ENCODE measurements at regions not wholly inside any gene's neighbourhood (a gene's known extent, or its start where the extent isn't known, plus 50 kb on each side); places are given as distances from the start of the nearest gene placed in this dataset.
"Not testable (repeated sequence)": the region's sequence is repeated elsewhere in the genome, so short reads cannot be mapped to it uniquely, and the experiment has no call there.

DNA sequence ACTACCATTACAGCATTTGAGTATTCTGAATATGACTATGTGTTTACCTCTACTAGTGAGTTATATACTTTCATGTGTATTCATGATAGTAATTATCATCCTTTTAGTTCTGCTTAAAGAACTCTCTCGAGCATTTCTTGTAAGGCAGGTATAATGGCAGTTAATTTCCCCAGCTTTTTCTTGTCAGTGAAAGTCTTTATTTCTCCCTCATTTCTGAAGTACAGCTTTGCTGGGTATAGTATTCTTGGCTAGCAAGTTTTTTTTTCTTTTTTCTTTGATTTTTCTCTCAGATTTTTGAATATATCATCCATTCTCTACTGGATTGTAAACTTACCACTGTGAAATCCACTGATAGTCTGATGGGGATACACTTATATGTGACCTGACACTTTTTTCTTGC is 165.9 kb upstream of the ARHGAP5 start:
- DNase-seq: no peak
- Histone ChIP-seq H3K27ac (ENCODE audit: insufficient read depth, low read length, poor library complexity, severe bottlenecking) (no peak overlapping the region), H3K36me3 (ENCODE audit: control insufficient read depth, insufficient read depth, low read length) (no peaks in the 10 kb centered on the region), H3K4me1 (ENCODE audit: control insufficient read depth, insufficient read depth, low read length, poor library complexity, severe bottlenecking) (no peaks in the 10 kb centered on the region), H3K4me3 (ENCODE audit: insufficient read depth, low read depth, low read length, poor library complexity, severe bottlenecking) (no peak overlapping the region), H3K27me3 (replicated peaks; ENCODE audit: control insufficient read depth, insufficient read depth, low read length, poor library complexity, severe bottlenecking) (no peaks in the 10 kb centered on the region), H3K9me3 (ENCODE audit: control insufficient read depth, low read length) (peaks cover 8% of the 10 kb centered on the region)

DNA sequence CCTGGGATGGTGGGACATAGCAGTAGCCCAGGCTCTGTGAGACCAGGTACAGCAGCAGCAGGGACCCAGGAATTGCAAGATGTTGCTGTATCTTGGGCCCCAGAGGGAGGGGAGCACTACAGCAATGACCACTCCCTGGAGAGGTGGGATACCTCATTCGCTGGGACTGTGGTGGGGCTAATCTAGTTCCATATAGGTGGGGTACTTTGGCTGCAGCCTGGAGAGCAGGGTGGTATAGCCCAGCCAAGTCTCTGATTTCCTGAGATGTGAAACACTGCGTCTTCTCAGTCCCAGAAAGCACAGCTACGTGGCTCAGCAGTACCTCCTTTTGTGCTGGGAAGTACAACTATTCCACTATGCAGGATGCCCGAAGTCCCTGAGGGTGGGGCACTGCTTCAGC is 163.7 kb upstream of the ARHGAP5 start:
- no peaks in the 10 kb centered on the region for H3K27me3 ChIP-seq (replicated peaks; ENCODE audit: control insufficient read depth, insufficient read depth, low read length, poor library complexity, severe bottlenecking)
- no peaks in the 10 kb centered on the region for H3K4me1 ChIP-seq (ENCODE audit: control insufficient read depth, insufficient read depth, low read length, poor library complexity, severe bottlenecking)
- H3K9me3 ChIP-seq (ENCODE audit: control insufficient read depth, low read length): peaks cover 8% of the 10 kb centered on the region
- DNase-seq: no peak
- H3K27ac ChIP-seq (ENCODE audit: insufficient read depth, low read length, poor library complexity, severe bottlenecking): no peak overlapping the region
- H3K4me3 ChIP-seq (ENCODE audit: insufficient read depth, low read depth, low read length, poor library complexity, severe bottlenecking): no peak overlapping the region
- H3K36me3 ChIP-seq (ENCODE audit: control insufficient read depth, insufficient read depth, low read length): no peaks in the 10 kb centered on the region

DNA sequence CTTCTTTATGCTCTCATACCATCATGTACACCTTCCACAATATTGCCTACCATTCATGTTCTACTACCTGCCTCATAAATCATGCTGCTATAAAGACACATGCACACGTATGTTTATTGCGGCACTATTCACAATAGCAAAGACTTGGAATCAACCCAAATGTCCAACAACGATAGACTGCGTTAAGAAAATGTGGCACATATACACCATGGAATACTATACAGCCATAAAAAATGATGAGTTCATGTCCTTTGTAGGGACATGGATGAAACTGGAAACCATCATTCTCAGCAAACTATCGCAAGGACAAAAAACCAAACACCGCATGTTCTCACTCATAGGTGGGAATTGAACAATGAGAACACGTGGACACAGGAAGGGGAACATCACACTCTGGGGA is 158.8 kb upstream of the ARHGAP5 start:
- DNase-seq: not testable (repeated sequence)

DNA sequence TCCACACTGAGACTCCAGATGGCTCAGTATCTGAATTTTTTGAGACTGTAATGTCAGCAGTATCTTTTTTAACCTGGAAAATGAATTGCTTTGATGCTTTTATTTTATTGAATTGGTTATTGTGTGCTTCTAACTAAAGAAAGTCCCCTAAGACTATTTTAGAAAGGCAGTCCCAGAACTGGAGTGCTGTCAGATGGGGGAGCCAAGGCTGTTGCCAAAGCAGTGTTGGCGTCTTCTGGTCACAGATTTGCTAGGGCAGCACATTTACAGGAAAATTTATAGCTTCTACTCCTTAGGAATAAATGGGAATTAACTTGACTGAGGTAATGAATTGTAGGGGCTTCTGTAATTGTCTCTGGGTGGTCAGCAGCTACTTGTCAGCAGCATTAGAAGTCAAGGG is 157.1 kb upstream of the ARHGAP5 start:
- H3K4me3 ChIP-seq (ENCODE audit: insufficient read depth, low read depth, low read length, poor library complexity, severe bottlenecking): no peak overlapping the region
- no peak overlapping the region for H3K27ac ChIP-seq (ENCODE audit: insufficient read depth, low read length, poor library complexity, severe bottlenecking)
- H3K9me3 ChIP-seq (ENCODE audit: control insufficient read depth, low read length): no peaks in the 10 kb centered on the region
- H3K27me3 ChIP-seq (replicated peaks; ENCODE audit: control insufficient read depth, insufficient read depth, low read length, poor library complexity, severe bottlenecking): no peaks in the 10 kb centered on the region
- no peaks in the 10 kb centered on the region for H3K4me1 ChIP-seq (ENCODE audit: control insufficient read depth, insufficient read depth, low read length, poor library complexity, severe bottlenecking)
- H3K36me3 ChIP-seq (ENCODE audit: control insufficient read depth, insufficient read depth, low read length): no peaks in the 10 kb centered on the region
- DNase-seq: no peak

More for the DNA sequence above, 158.8 kb upstream of the ARHGAP5 start:
- H3K4me3 ChIP-seq (ENCODE audit: insufficient read depth, low read depth, low read length, poor library complexity, severe bottlenecking); H3K4me1 ChIP-seq (ENCODE audit: control insufficient read depth, insufficient read depth, low read length, poor library complexity, severe bottlenecking); H3K27ac ChIP-seq (ENCODE audit: insufficient read depth, low read length, poor library complexity, severe bottlenecking); H3K36me3 ChIP-seq (ENCODE audit: control insufficient read depth, insufficient read depth, low read length); H3K27me3 ChIP-seq (replicated peaks; ENCODE audit: control insufficient read depth, insufficient read depth, low read length, poor library complexity, severe bottlenecking); H3K9me3 ChIP-seq (ENCODE audit: control insufficient read depth, low read length): not testable (repeated sequence)

DNA sequence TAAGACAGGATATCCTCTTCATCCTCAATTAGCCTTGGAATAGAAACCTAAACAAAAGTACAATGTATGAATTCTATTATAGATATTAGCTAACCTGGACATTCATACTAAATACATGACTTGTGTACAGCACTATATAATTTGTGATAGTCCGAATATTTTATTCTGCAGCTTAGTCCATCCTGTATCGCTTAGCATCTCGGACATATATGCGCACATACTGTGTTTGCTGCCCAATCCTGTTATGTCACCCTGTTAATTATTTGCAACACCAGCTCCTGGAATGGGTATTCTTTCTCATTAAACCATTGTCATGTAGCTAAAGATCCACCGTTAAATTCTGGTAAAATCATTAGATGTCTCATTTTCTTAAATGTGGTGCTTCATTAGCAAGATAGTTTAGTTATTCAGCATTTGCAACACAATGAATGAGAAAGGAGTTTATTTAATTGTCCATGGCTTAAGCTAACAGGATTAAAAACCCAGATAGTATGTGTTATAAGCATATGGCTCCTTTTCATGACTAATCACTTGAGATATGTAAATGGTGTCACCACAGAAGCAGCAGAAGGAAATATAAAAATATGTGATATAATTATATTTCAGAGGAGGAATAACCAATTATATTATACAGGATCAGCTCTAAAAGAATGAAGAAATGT is 156.0 kb upstream of the ARHGAP5 start:
- Histone ChIP-seq H3K36me3 (ENCODE audit: control insufficient read depth, insufficient read depth, low read length) (no peaks in the 10 kb centered on the region), H3K4me3 (ENCODE audit: insufficient read depth, low read depth, low read length, poor library complexity, severe bottlenecking) (no peak overlapping the region), H3K27ac (ENCODE audit: insufficient read depth, low read length, poor library complexity, severe bottlenecking) (no peak overlapping the region), H3K9me3 (ENCODE audit: control insufficient read depth, low read length) (no peaks in the 10 kb centered on the region), H3K4me1 (ENCODE audit: control insufficient read depth, insufficient read depth, low read length, poor library complexity, severe bottlenecking) (no peaks in the 10 kb centered on the region), H3K27me3 (replicated peaks; ENCODE audit: control insufficient read depth, insufficient read depth, low read length, poor library complexity, severe bottlenecking) (no peaks in the 10 kb centered on the region)
- DNase-seq: no peak

GRCh38 chr14:31921721-31922120 is 155.4 kb upstream of the ARHGAP5 start:
- Histone ChIP-seq H3K9me3 (ENCODE audit: control insufficient read depth, low read length) (no peaks in the 10 kb centered on the region), H3K27ac (ENCODE audit: insufficient read depth, low read length, poor library complexity, severe bottlenecking) (no peak overlapping the region), H3K27me3 (replicated peaks; ENCODE audit: control insufficient read depth, insufficient read depth, low read length, poor library complexity, severe bottlenecking) (no peaks in the 10 kb centered on the region), H3K36me3 (ENCODE audit: control insufficient read depth, insufficient read depth, low read length) (no peaks in the 10 kb centered on the region), H3K4me1 (ENCODE audit: control insufficient read depth, insufficient read depth, low read length, poor library complexity, severe bottlenecking) (no peaks in the 10 kb centered on the region), H3K4me3 (ENCODE audit: insufficient read depth, low read depth, low read length, poor library complexity, severe bottlenecking) (no peak overlapping the region)
- DNase-seq: no peak

DNA sequence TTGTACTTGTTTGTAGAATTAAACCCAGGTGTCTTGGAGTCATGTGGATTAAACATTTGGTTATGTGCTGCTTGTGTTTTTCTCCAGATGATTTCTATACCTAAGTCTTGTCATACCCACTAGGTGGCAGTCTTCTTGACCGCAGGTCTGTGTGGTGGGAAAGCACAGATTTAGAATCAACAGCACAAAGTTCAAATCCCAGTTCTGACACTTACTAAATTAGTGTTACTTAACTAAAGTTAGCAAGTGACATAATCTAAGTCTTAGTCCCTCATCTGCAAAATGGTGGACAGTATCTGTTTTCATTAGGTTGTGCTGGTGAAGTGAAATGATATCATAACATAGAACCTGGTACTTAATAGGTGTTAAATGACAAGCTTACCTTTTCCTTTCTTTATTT is 151.0 kb upstream of the ARHGAP5 start:
- no peak overlapping the region for H3K4me3 ChIP-seq (ENCODE audit: insufficient read depth, low read depth, low read length, poor library complexity, severe bottlenecking)
- no peaks in the 10 kb centered on the region for H3K36me3 ChIP-seq (ENCODE audit: control insufficient read depth, insufficient read depth, low read length)
- no peak overlapping the region for H3K27ac ChIP-seq (ENCODE audit: insufficient read depth, low read length, poor library complexity, severe bottlenecking)
- H3K9me3 ChIP-seq (ENCODE audit: control insufficient read depth, low read length): no peaks in the 10 kb centered on the region
- H3K27me3 ChIP-seq (replicated peaks; ENCODE audit: control insufficient read depth, insufficient read depth, low read length, poor library complexity, severe bottlenecking): no peaks in the 10 kb centered on the region
- no peaks in the 10 kb centered on the region for H3K4me1 ChIP-seq (ENCODE audit: control insufficient read depth, insufficient read depth, low read length, poor library complexity, severe bottlenecking)
- peak in 1 of 3 donors; percentile 8 for DNase-seq

GRCh38 chr14:31926652-31927347 is 150.3 kb upstream of the ARHGAP5 start:
- Histone ChIP-seq H3K27me3 (replicated peaks; ENCODE audit: control insufficient read depth, insufficient read depth, low read length, poor library complexity, severe bottlenecking) (no peaks in the 10 kb centered on the region), H3K36me3 (ENCODE audit: control insufficient read depth, insufficient read depth, low read length) (no peaks in the 10 kb centered on the region), H3K4me3 (ENCODE audit: insufficient read depth, low read depth, low read length, poor library complexity, severe bottlenecking) (no peak overlapping the region), H3K4me1 (ENCODE audit: control insufficient read depth, insufficient read depth, low read length, poor library complexity, severe bottlenecking) (no peaks in the 10 kb centered on the region), H3K27ac (ENCODE audit: insufficient read depth, low read length, poor library complexity, severe bottlenecking) (no peak overlapping the region), H3K9me3 (ENCODE audit: control insufficient read depth, low read length) (no peaks in the 10 kb centered on the region)
- DNase-seq: no peak

GRCh38 chr14:31927348-31927832 is 149.7 kb upstream of the ARHGAP5 start:
- Histone ChIP-seq H3K27me3 (replicated peaks; ENCODE audit: control insufficient read depth, insufficient read depth, low read length, poor library complexity, severe bottlenecking) (no peaks in the 10 kb centered on the region), H3K4me3 (ENCODE audit: insufficient read depth, low read depth, low read length, poor library complexity, severe bottlenecking) (no peak overlapping the region), H3K36me3 (ENCODE audit: control insufficient read depth, insufficient read depth, low read length) (no peaks in the 10 kb centered on the region), H3K4me1 (ENCODE audit: control insufficient read depth, insufficient read depth, low read length, poor library complexity, severe bottlenecking) (no peaks in the 10 kb centered on the region), H3K27ac (ENCODE audit: insufficient read depth, low read length, poor library complexity, severe bottlenecking) (no peak overlapping the region), H3K9me3 (ENCODE audit: control insufficient read depth, low read length) (no peaks in the 10 kb centered on the region)
- DNase-seq: no peak

DNA sequence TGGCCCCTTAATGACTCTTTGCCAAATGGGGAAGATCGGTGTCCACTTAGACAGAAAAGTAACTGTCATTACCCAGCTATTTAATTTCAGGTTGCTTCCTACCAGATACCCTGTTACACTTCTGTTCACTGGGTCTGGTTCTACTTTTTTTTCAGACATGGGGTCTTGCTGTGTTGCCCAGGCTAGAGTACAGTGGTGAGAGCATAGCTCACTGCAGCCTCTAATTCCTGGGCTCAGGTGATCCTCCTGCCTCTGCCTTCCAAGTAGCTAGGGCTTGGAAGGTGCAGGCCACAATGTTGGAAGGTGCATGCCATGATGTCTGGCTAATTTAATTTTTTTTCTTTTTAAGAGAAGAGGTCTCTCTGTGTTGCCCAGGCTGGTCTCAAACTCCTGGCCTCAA is 147.0 kb upstream of the ARHGAP5 start:
- H3K27me3 ChIP-seq (replicated peaks; ENCODE audit: control insufficient read depth, insufficient read depth, low read length, poor library complexity, severe bottlenecking): no peaks in the 10 kb centered on the region
- no peak overlapping the region for H3K4me3 ChIP-seq (ENCODE audit: insufficient read depth, low read depth, low read length, poor library complexity, severe bottlenecking)
- no peaks in the 10 kb centered on the region for H3K36me3 ChIP-seq (ENCODE audit: control insufficient read depth, insufficient read depth, low read length)
- H3K4me1 ChIP-seq (ENCODE audit: control insufficient read depth, insufficient read depth, low read length, poor library complexity, severe bottlenecking): no peaks in the 10 kb centered on the region
- H3K9me3 ChIP-seq (ENCODE audit: control insufficient read depth, low read length): no peaks in the 10 kb centered on the region
- no peak for DNase-seq
- no peak overlapping the region for H3K27ac ChIP-seq (ENCODE audit: insufficient read depth, low read length, poor library complexity, severe bottlenecking)

All from effector memory CD4-positive, alpha-beta T cell (primary cell).